K562 (cell line): ENCODE measurements at regions not wholly inside any gene's neighbourhood (a gene's known extent, or its start where the extent isn't known, plus 50 kb on each side); places are given as distances from the start of the nearest gene placed in this dataset.

ENCODE experiments used
- ATAC-seq: fragments of 200-7000 bp; cut with Tn5 transposase; 3 replicates; pipeline ENCODE4 v1.9.1; 2020; ENCODE audit warnings: moderate library complexity
- BruUV-seq: library from RNA; stranded (reverse); fragments of 400-500 nt; replicated peaks from 2 replicates; lab custom pipeline; 2021; lab: Mats Ljungman, UMichigan
- CTCF ChIA-PET: fragments of 300-600 bp; formaldehyde crosslinking; extraction: SDS; loops from one replicate; lab custom pipeline; 2021; ENCODE audit warnings: low intra/inter-chr PET ratio; lab: Yijun Ruan, JAX
- POLR2A ChIA-PET: fragments of 300-600, 350-650 bp; sonication (Branson Sonifier 250); formaldehyde crosslinking; extraction: SDS; loops from one replicate; lab custom pipeline; 2021; ENCODE audit warnings: antibody characterized with exemption, inconsistent platforms; lab: Yijun Ruan, JAX
- DNase-seq, 4 experiments: peaks; one replicate each; pipeline versions ENCODE4 v3.0.0 to v3.0.0-alpha.2; 2011 to 2018; ENCODE audit warnings: low spot score in 3 of 4, mixed read lengths in 3 of 4; ENCODE audit errors: extremely low read depth in 1 of 4
- FAIRE-seq: peaks from 2 replicates; lab custom pipeline; 2011; peaks lifted over from hg19 to GRCh38; lab: Jason Lieb, UNC
- H2AFZ ChIP-seq: 2 replicates; pipeline ENCODE4 v1.6.0; 2011; ENCODE audit warnings: low read depth, low read length, control low read depth, inconsistent platforms
- H3K27ac ChIP-seq: fragments of 200-600 bp; 3 replicates; pipeline ENCODE4 v1.8.0; 2011; ENCODE audit warnings: low read depth, mild to moderate bottlenecking, control low read depth, inconsistent platforms, low read length, moderate library complexity, mixed read lengths; ENCODE audit errors: extremely low read depth
- H3K27me3 ChIP-seq, 2 experiments: fragments of 300-600 bp in 1 of 2; 2 replicates in 1 of 2; 3 replicates in 1 of 2; pipeline versions ENCODE4 v1.6.0 to v1.8.0; 2011; ENCODE audit warnings: inconsistent platforms in 2 of 2, low read length in 2 of 2, mild to moderate bottlenecking in 1 of 2, mixed read lengths in 1 of 2, moderate library complexity in 1 of 2; ENCODE audit not compliant: control insufficient read depth in 2 of 2, insufficient read depth in 2 of 2
- H3K36me3 ChIP-seq: fragments of 300-600 bp; 3 replicates; pipeline ENCODE4 v1.8.0; 2011; ENCODE audit warnings: mild to moderate bottlenecking, low read length, inconsistent platforms; ENCODE audit not compliant: control insufficient read depth, insufficient read depth
- H3K4me1 ChIP-seq, 2 experiments: fragments of 200-600 bp in 1 of 2; replicated peaks in 1 of 2; 2 replicates in 1 of 2; 3 replicates in 1 of 2; pipeline versions ENCODE4 v1.5.1 to v1.8.0; 2011; ENCODE audit warnings: inconsistent platforms in 2 of 2, low read length in 2 of 2, mild to moderate bottlenecking in 1 of 2, mixed read lengths in 1 of 2, moderate library complexity in 1 of 2; ENCODE audit not compliant: control insufficient read depth in 2 of 2, insufficient read depth in 2 of 2
- H3K4me2 ChIP-seq: 2 replicates; pipeline ENCODE4 v1.6.1; 2011; ENCODE audit warnings: low read length, control low read depth, inconsistent platforms, mixed read lengths; ENCODE audit not compliant: insufficient read depth
- H3K4me3 ChIP-seq: fragments of 200-600 bp; sonication (generic), shearing (Covaris generic); 2 replicates; pipeline ENCODE4 v1.5.1; 2016; ENCODE audit warnings: control low read depth, inconsistent platforms
- H3K79me2 ChIP-seq: fragments of 200-600 bp; 3 replicates; pipeline ENCODE4 v1.8.0; 2011; ENCODE audit warnings: low read length, inconsistent platforms; ENCODE audit not compliant: control insufficient read depth, insufficient read depth
- H3K9ac ChIP-seq, 2 experiments: 2 replicates each; pipeline versions ENCODE4 v1.6.0 to v1.6.1; 2011; ENCODE audit warnings: low read depth in 2 of 2, low read length in 2 of 2, control low read depth in 1 of 2, inconsistent platforms in 1 of 2, mild to moderate bottlenecking in 1 of 2, mixed read lengths in 1 of 2; ENCODE audit not compliant: insufficient read depth in 1 of 2
- H3K9me1 ChIP-seq: one replicate; pipeline ENCODE4 v1.6.0; 2011; ENCODE audit warnings: inconsistent platforms, mild to moderate bottlenecking, low read length, moderate library complexity; ENCODE audit not compliant: control insufficient read depth, insufficient read depth
- H3K9me3 ChIP-seq: replicated peaks from 2 replicates; pipeline ENCODE4 v1.5.1; 2011; ENCODE audit warnings: low read depth, low read length, inconsistent platforms; ENCODE audit not compliant: control insufficient read depth, insufficient read depth
- H4K20me1 ChIP-seq: replicated peaks from 2 replicates; pipeline ENCODE4 v1.6.1; 2011; ENCODE audit warnings: low read length, inconsistent platforms, mixed read lengths; ENCODE audit not compliant: control insufficient read depth, insufficient read depth
- POLR2B ChIP-seq: fragments of 450-650 bp; IDR thresholded peaks from 2 replicates; pipeline ENCODE4 v1.6.1; 2018; ENCODE audit warnings: low read depth; ENCODE audit not compliant: partially characterized antibody
- RAD21 ChIP-seq, 2 experiments: fragments of 250-450 bp in 1 of 2; fragments of 450-650 bp in 1 of 2; sonication (Bioruptor Pico) in 1 of 2; formaldehyde crosslinking in 1 of 2; IDR thresholded peaks in 1 of 2; conservative IDR thresholded peaks in 1 of 2; 2 replicates each; pipeline versions ENCODE4 v1.4.0 to v1.8.0; 2020 to 2022; ENCODE audit warnings: mild to moderate bottlenecking in 2 of 2, moderate library complexity in 1 of 2
- SMAD4 ChIP-seq: fragments of 250-450 bp; sonication (Bioruptor Pico); conservative IDR thresholded peaks from 2 replicates; pipeline ENCODE4 v1.8.0; 2021; ENCODE audit warnings: inconsistent platforms, mild to moderate bottlenecking, moderate library complexity
- SMC3 ChIP-seq: conservative IDR thresholded peaks from 2 replicates; pipeline ENCODE4 v1.6.1; 2011; ENCODE audit warnings: low read depth, low read length, improper control_type of control experiment; ENCODE audit not compliant: insufficient read depth
- ZNF561 ChIP-seq: fragments of 450-650 bp; formaldehyde crosslinking; conservative IDR thresholded peaks from 2 replicates; pipeline ENCODE4 v1.4.0; 2020; ENCODE audit warnings: mild to moderate bottlenecking, moderate library complexity
- ZNF76 ChIP-seq: fragments of 250-450 bp; sonication (Bioruptor Pico); IDR thresholded peaks from 2 replicates; pipeline ENCODE4 v1.4.0; 2020; ENCODE audit warnings: mild to moderate bottlenecking, moderate library complexity, borderline replicate concordance
- WGBS: fragments of 100-300 bp; shearing (Covaris generic); methylation state at CpG from one replicate; pipeline ENCODE4 v1.1.6; 2016; ENCODE audit warnings: low coverage, mixed read lengths; ENCODE audit not compliant: insufficient coverage; ENCODE audit errors: missing lambda C conversion rate; 5-methylcytosine and 5-hydroxymethylcytosine counted together
- in situ Hi-C: fragments of 300-500 bp; cut with MboI; formaldehyde crosslinking; loops from 4 replicates; pipeline ENCODE4 v1.15.0; 2018; ENCODE audit warnings: inconsistent platforms, mixed read lengths
- intact Hi-C: fragments of 100-400 bp; cut with micrococcal nuclease; formaldehyde crosslinking; loops from 2 replicates; pipeline ENCODE4 v1.14.2; 2022
- TF ChIP-seq, protein P1 (sequence below), 2 experiments: fragments of 450-650 bp; formaldehyde crosslinking in 1 of 2; IDR thresholded peaks; 2 replicates each; pipeline versions ENCODE4 v1.4.0 to v1.6.1; 2014 to 2020; ENCODE audit warnings: mild to moderate bottlenecking in 2 of 2, borderline replicate concordance in 1 of 2, low read depth in 1 of 2
- TF ChIP-seq, protein P2 (sequence below): fragments of 450-650 bp; formaldehyde crosslinking; IDR thresholded peaks from 2 replicates; pipeline ENCODE4 v1.4.0; 2020; ENCODE audit warnings: mild to moderate bottlenecking, moderate library complexity

DNA sequence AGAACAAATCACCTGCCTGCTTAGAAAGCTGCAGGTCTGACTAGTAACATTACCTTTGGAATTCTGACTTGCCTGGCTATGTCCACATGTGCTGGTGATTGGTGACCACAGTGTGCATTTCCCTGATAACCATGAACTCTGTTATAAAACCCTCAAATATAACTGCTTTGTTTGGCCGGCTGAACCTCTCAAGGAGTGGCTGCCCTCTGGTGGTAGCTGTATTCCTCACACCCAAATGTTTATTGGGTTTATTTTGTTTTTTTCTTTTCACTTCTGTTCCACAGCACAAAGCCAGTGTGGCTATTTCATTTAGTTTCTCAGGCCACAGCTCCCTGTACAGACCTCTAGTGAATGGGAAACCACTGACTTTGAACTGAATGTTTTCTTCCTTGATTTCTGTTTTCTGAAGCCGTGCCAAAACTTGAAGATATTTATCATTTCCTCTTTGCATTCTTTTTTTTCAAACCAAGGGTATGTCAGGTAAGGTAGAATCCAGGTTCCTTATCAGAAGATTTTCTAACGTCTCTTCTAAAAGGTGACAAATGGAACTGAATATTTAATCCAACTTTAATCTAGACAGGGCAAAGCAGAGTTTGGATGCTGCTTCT, 549.0 kb upstream of the VRK2 start:
- ChIA-PET CTCF (interaction anchor here (0.7 kb wide), 1 partner anchor 1780 kb away, joined by 3 read pairs; no protein-coding TSS in a partner anchor), POLR2A (no interaction called here)
- no TSS peak for BruUV-seq
- Histone ChIP-seq H3K27ac (no peak overlapping the region), H3K9ac (no peak overlapping the region), H3K4me3 (no peak overlapping the region), H3K4me1 (no peaks in the 10 kb centered on the region), H3K9me3 (no peaks in the 10 kb centered on the region), H3K9me1 (no peaks in the 10 kb centered on the region), H2AFZ (no peak overlapping the region), H3K4me2 (no peak overlapping the region), H3K79me2 (no peaks in the 10 kb centered on the region), H3K36me3 (no peaks in the 10 kb centered on the region), H4K20me1 (no peaks in the 10 kb centered on the region), H3K27me3 (no peaks in the 10 kb centered on the region)
- in situ Hi-C loops: no loop called here
- peak; percentile 56 for FAIRE-seq
- DNase-seq: peak; percentile 23 to 49 (median 27)
- intact Hi-C loops: loop anchor here (5.0 kb wide), 2 partner anchors 1315 to 1780 kb away; partner anchors contain the start of gene CCDC85A
- peak; percentile 72 for ATAC-seq
- WGBS: 0% methylated on average over 3 of the region's 3 CpGs
- TF ChIP-seq POLR2B (no peak), SMC3 (0 out of 2 replicates have a peak, but pooled peaks have one; percentile 41), ZNF561 (CRISPR knock-in tag) (no peak), ZNF76 (CRISPR knock-in tag) (no peak), SMAD4 (CRISPR knock-in tag) (no peak), RAD21 (CRISPR knock-in tag; conservative IDR thresholded peaks at IDR 0.05 in 1 of 2, IDR thresholded peaks at IDR 0.05 in 1 of 2) (peak; percentile 33 to 69; a peak in 3 of 4 replicates)
- TF ChIP-seq, protein P1, sequence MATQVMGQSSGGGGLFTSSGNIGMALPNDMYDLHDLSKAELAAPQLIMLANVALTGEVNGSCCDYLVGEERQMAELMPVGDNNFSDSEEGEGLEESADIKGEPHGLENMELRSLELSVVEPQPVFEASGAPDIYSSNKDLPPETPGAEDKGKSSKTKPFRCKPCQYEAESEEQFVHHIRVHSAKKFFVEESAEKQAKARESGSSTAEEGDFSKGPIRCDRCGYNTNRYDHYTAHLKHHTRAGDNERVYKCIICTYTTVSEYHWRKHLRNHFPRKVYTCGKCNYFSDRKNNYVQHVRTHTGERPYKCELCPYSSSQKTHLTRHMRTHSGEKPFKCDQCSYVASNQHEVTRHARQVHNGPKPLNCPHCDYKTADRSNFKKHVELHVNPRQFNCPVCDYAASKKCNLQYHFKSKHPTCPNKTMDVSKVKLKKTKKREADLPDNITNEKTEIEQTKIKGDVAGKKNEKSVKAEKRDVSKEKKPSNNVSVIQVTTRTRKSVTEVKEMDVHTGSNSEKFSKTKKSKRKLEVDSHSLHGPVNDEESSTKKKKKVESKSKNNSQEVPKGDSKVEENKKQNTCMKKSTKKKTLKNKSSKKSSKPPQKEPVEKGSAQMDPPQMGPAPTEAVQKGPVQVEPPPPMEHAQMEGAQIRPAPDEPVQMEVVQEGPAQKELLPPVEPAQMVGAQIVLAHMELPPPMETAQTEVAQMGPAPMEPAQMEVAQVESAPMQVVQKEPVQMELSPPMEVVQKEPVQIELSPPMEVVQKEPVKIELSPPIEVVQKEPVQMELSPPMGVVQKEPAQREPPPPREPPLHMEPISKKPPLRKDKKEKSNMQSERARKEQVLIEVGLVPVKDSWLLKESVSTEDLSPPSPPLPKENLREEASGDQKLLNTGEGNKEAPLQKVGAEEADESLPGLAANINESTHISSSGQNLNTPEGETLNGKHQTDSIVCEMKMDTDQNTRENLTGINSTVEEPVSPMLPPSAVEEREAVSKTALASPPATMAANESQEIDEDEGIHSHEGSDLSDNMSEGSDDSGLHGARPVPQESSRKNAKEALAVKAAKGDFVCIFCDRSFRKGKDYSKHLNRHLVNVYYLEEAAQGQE (IDR thresholded peaks at IDR 0.05; ENCODE audit: borderline replicate concordance): peak; percentile 34; the same call in 1 of the 2 replicates
- TF ChIP-seq, protein P1 (CRISPR knock-in tag; IDR thresholded peaks at IDR 0.05; ENCODE audit: low read depth): no peak
- TF ChIP-seq, protein P2, sequence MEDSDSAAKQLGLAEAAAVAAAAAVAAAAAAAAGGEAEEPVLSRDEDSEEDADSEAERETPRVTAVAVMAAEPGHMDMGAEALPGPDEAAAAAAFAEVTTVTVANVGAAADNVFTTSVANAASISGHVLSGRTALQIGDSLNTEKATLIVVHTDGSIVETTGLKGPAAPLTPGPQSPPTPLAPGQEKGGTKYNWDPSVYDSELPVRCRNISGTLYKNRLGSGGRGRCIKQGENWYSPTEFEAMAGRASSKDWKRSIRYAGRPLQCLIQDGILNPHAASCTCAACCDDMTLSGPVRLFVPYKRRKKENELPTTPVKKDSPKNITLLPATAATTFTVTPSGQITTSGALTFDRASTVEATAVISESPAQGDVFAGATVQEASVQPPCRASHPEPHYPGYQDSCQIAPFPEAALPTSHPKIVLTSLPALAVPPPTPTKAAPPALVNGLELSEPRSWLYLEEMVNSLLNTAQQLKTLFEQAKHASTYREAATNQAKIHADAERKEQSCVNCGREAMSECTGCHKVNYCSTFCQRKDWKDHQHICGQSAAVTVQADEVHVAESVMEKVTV (CRISPR knock-in tag): peak; percentile 16; the same call in 1 of the 2 replicates
